SKM-1 (cell line): ENCODE measurements at regions not wholly inside any gene's neighbourhood (a gene's known extent, or its start where the extent isn't known, plus 50 kb on each side); places are given as distances from the start of the nearest gene placed in this dataset.
A peak's percentile ranks its signal among the peaks of the same experiment; 100 is the strongest.

Experiments
- DNase-seq: peaks from one replicate; lab custom pipeline; 2025; ENCODE audit not compliant: unreplicated experiment; lab: John Stamatoyannopoulos, UW

DNA sequence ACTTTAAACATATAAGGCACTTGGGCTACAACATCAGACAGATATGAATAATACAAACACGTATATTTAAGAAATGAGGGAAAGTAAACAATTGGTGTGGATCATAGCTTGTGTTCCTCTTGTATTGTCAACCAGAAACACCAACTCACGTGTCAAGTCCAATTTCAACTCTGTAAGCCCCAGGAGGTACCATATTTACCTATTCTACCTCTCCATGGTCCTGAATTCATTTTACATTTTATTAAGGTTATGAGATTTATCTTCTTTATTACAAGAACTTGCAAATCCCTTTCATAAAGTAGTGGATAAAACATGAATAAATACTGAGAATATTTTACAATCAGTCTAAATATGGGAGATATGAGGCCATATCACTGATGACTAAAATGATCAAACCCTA is 501.6 kb downstream of the MAT2B start:
- no peak for DNase-seq

DNA sequence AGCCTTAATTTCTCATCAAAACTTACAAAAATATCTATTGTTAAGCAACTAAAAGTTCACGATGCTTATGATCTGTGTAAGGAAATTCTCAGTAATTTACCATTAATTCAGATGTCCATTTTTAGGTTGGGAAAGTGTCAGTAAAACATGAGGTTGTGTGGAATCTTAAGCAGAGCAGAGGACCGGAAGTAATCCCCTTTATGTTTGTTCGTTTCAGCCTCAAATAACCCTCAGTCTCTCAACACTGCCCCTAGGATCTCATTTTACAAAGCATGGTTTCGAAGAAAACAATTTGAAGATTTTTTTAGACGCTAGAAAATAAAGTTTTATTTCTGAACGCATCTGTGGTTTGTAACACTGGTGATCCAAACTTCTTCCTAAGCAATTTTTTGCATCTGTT is 504.2 kb downstream of the MAT2B start:
- DNase-seq: no peak

DNA sequence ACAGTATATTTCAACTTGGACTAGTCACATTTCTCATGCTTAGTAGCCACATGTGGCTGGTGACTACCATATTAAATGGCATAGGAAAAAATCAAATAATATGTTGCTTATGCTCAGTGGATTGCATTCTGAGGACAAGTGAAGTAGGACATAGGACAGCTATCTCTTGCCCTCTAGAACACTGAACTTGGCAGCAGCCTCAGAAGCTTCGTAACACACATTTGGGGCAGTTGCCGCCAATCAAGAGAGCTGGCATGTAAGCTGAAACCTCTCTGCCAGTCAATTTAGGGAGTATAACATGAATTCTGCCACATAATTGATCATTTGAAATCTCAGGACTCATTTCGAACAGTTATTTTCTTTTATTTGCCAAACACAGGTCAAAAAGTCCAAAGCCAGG is 505.5 kb downstream of the MAT2B start:
- no peak for DNase-seq

DNA sequence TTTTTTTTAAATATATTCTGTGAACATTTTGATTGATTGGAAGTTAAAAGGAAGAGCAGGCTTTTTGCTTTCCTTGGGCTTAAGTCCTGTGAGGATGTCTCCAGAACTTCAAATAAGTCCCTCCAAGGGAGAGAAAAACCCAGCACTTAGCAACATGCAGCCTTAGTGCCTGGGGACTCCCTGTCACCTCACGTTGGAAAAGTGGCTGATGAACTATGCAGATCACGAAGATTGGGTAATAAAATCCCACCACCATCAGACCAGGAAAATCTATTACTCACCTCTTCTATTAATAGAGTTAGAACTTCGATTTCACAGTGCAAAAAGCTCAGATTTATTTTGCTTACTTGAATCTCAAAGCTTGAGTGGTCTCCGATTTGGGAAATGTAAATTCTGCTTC is 507.0 kb downstream of the MAT2B start:
- no peak for DNase-seq

DNA sequence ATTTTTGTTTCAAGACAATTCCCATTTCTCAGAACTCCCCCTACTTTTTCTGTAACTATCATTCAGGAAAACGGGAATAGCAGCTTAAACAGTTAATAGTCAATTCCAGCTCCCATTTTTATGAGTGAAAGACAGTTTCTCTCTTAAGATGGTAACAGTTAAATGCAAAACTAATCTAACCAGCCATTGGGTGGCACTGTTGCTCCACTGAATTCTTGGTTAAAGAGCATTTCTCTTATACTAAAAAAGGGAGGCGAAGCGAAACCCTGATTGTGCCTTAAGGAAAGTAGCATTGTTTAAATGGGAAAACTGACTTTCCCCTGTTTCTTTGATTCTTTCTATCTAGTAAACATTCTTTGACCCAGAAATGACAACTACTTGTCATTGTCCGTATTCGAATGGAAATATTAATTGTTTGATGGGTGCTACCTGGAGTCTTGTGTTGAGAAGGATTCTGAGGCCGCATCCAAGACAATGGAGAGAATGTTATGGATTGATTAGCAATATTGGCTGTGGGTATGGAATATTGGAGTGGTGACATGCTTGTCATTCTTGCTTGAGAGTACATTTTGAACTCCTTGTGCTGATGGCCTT is 507.8 kb downstream of the MAT2B start:
- peak; percentile 46 for DNase-seq

DNA sequence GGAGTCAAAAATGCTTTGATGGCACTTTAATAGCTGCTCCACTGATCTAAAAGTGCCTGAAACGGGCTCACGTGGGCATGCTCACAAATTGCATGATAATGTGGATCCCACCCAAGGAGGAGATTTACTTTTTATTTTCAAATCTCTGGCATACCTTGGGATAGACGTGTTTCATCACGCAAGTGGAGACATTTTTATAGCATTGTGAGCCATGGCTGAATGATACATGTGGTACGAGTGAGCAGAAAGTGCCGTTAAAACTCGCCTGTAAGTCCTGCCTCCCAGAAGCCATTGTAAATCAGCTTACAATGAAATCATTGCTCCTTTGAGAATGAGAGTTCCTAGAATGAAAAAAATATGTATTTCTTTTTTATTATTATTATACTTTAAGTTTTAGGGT is 514.7 kb downstream of the MAT2B start:
- no peak for DNase-seq

DNA sequence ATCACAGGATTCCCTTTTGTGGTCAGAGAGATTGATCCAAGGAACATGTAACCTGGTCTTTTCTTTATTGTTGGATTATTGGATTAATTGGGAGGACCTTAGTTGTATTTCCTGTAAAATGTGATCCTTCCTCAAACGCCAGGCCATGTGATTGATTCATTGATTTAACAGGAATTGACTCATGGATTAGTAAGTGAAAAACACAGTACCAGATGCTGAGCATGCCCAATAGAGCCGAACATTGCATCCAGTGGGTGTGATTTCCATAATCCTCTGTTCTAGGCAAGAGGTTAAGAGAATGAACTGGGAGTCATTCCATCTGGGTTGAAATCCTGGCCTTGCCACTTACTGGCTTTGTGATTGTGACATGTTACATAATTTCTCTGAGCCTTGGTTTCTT is 522.3 kb downstream of the MAT2B start:
- DNase-seq: no peak

DNA sequence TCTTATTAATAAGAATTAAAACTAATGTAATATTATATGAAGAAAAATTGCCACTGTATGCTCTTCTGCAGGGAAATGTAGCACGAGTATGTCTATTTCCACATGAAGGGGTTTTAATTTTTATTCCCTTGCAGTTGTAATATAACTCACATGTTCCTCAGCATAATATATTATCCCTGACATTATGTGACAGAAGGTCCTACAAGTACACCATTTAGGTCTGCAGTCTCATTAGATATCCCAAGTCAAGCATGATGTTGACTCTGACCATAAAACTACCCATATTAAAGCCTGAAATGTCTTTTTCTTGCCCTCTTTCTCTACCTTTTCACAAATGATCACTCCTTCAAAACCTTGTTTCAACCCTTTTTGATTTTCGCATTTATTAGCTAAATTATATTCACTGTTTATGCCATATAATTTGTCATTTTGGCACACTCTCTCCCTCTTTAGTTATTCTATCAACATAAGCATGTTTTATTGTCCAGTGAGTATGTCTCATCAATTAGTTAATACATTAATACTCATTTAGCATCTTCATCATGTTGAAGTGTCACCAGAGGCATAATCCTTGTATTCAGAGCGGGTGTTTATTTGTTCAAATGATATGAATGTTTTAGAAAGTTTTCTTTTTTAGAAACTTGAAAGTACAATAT is 532.8 kb downstream of the MAT2B start:
- no peak for DNase-seq

DNA sequence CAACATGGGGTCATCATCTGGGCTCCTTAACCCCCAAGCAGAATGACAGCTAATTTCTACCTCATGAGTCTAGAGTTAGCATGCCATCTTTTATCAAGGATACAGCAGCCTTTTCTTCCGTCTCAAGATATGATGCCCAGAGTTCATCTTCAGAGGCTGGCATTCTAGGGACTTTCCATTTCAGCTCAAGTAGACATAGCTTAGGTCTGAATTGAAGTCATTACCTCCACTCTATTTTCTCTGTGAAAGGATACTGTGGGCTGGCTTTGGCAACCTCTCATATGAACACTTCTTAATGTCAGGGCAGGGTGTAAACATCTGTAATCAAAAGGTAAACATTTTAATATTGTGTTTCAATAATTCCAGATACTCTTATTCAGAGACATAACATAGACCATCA is 535.7 kb downstream of the MAT2B start:
- no peak for DNase-seq

DNA sequence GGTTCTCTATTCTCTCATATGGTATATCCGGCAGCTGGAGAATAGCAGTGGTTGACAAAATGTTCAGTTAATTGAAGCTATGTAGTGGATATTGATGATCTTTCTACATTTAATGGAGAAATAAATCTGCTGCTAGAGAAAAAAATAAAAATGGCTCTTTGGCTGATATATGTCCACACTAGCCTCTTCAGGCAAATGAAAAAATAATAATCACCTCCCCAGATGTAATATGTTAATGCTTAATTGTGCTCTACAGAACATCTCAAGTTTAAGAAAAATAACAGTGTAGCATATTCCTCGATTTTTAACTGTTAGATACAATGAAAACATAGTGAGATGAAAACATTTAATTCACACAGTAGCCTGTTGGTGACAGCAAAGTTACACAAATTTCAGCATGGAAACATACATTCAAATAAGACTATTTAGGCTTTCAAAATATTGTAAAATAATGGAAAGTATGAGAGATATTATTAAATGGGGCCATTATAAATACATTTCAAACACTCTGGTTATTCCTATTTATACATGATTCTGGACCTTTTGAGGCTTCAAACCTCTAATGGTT is 543.0 kb downstream of the MAT2B start:
- DNase-seq: no peak

DNA sequence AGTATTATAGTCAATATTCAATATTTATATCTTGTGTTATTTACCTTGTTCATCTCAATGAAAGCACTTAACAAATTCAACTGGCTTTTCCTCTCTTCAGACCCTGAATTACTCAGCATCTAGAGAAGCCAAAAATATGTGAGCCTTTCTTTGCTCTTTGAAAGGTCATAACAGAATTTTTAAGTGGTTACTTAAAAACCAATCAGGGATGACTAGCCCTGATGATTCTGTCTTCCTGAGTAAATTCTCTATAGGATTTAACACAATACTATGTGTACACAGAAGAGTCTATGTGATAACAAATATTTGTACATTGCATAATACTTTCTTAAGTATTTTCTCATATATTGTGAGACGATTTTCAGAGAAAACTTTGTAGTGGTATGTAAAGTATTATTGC is 546.3 kb downstream of the MAT2B start:
- DNase-seq: no peak

DNA sequence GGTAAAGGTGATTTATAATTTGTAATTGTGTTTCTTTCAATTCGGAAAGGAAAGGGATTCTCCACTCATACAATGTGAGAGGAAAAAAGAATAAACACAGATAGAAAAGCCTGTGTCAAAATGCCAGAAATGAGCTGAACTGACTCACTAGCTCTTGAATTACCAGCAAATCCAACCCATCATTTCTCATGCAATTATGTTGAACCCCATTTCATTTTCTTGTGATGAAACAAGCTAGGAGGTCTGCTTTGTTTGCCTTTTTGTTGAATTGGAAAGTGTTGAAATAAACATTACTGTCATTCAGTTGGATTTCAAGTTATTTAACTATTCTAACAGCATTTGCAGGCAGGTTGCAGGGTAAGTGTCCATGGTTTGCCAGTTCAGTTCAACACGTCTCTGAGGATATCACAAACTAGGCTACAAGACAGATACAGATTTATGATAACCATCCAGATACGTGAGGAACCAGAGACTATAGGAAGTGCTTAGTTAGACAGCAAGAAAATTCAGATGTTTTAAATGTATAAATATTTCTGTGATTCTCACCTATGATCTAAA is 547.2 kb downstream of the MAT2B start:
- DNase-seq: no peak

DNA sequence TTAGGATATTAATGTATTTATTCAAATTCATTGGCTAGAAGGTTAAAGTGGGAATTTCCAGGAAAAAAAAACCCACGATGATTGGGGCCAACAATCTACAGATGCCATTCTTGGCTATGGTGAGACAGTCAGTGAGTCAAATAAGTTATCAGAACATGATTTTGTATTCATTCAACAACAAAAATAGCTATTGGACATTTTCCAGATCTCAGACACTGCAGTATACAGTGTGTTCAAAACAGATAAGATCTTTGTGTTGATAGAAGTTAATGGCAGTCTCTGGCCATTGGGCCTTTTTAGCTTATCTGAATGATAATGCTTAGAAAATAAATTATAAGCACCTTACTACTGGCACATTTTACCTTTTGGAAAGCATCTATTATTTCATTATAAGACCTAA is 547.7 kb downstream of the MAT2B start:
- no peak for DNase-seq

DNA sequence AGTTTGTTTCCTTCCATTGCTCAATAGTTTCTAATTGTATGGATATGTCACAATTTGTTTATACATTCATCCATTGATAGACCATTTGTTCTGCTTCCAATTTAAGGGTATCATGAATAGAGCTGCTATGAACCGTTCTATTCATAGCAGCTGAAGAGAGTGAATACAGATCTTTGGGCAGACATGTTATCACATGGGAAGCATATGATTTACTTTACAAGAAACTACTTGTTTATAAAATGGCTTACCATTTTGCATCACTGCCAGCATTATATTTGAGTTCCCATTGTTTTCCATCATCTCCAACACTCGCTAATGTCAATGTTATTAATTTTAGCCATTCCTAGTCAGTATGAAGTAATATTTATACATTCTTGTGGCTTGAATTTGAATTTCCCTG is 549.0 kb downstream of the MAT2B start:
- no peak for DNase-seq

DNA sequence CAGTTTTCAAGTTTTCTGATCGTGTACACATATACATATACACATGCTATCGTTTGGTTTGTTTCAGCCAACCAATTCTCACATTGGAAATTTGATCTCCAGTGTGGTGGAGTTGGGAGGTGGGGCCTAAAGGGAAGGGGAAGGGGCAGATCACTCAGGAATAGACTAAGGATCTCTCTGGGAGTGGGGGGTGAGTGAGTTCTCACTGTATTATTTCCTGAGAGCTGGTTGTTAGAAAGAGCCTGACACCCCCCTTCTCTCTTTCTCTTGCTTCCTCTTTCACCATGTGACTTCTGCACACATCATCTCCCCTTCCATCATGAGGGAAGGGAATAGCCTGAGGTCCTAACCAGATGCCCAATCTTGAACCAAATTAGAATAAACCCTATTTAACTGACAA is 551.7 kb downstream of the MAT2B start:
- no peak for DNase-seq

DNA sequence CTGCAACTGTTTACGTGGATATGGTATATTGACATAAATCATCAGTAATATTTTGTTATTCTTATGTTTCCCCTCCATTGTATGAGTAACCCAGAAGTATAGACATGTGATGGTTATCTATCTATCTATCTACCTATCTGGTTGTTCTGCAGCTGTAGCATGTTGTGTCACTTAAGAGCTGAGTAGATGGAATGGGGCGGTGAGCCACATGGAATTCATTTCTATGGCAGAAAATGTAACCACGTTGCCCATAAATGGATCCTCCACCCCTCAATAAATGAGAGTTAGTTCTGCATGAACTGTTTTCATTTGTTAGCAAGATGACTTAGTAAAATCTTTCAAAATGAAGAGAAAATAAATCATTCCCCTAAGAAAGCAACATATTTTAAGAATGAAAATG is 553.2 kb downstream of the MAT2B start:
- DNase-seq: no peak

DNA sequence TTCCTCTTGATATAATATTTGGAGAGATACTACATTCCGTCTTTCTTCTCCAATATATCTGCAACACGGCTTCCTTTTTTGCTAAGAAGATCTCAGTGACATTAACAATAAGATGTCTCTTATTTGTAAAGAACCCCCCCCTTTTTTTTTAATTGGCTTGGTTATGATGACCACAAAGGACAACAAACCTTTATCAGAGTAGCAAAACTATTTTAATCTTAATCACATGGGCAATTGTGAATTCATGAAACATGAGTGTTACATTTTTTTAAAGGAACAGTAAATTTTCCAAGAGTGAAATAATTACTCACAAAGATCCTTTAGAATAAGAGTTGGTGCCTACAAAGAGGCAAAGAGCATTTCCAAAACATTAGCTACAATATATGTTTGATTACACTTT is 554.1 kb downstream of the MAT2B start:
- no peak for DNase-seq

DNA sequence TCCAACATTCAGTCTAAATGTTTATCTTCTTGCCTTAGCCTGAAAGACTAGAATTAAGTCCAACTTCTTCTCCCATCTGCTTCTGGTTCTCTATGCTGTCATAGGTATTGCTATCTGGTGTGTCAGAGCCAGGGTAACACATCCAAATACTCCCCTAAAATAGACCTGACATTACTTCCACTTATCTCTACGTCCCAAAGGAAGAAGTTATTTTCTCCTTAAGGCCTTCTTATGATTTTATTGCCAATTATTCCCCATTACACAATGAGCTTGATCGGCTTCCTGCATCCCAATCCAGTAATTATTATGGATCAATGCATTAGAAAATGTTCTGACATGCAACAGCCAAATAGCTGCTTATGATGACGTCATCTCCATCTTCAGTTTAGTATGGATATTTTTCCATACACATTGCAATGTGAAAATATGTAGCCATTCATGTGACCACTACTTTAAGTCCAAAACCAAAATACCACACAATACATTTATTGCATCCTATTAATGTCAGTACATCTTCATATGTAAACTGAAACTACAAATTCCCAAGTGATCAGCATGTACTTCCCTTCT is 555.5 kb downstream of the MAT2B start:
- no peak for DNase-seq

DNA sequence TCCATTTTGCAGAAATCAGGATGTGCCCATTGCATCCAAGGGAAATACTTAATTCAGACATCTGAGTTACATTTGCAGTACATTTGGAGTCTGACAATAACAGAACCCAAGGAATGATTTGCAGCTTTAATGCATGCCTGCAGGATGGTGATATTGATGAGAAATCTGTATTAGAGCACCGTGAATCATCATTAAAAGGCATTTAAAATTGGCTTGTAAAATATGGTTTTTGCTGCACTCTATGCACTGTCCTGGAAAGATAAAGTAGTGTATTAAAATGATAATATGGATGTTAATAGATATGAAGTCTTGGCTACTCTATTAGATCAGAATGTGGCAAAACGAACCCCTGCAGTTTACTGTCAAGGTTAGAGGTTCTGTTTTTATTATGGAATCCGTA is 556.9 kb downstream of the MAT2B start:
- DNase-seq: no peak

DNA sequence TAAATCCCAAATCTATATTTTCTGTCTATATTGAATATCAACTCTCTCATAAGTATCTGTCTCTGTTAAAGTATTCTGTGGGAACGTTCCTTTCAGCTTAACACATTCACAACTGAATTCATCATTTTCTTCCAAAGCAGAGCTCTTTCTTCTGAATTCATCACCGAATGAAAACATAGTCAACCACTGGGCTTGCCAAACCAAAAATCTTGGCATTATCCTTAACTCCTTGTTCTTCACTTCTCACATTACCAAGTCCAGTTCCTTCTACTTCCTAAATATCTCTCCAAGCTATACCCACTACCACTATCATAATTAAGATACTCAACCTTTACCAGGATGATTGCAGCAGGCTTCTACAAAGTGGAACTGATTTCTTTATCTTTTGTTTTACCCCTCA is 559.8 kb downstream of the MAT2B start:
- no peak for DNase-seq

DNA sequence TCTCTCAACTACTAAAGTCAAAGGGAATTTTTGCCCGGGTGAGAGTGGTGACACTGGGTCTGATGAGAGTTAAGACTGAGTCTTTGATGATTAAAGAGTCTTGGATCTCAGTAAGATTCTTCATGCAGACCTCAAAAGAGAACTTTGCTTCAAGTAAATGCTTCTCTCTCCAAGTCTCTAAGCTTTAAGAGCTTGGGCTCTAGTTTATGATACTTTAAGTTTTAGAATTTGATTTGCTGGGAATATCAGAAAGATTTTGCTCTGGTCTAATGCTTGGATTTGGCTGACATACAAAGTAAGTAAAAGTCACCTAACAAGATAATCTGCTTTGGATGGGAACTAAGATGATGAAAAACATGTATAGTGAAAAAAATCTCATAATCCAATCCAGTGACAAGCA is 566.3 kb downstream of the MAT2B start:
- no peak for DNase-seq

DNA sequence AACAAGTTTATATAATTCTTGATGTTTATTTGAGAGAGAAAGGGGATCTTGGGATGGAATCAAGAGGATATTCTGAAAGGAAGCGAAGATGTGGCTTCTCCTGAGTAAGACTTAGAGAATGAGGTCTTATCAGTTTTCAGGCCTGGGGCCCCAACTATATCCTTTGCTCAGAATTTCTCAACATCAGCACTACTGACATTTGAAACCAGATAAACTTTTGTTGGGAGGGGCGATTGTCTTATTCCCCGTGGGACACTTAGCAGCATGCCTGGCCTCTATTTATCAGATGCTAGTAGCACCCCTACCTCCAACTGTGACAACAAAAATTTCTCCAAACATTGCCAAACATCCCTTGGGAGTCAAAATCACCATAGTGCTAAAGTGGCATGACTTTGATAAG is 567.7 kb downstream of the MAT2B start:
- no peak for DNase-seq
